ENCODE measurements at regions not wholly inside any gene's neighbourhood (a gene's known extent, or its start where the extent isn't known, plus 50 kb on each side); places are given as distances from the start of the nearest gene placed in this dataset.

- TF ChIP-seq EZH2 (IDR thresholded peaks at IDR 0.05; ENCODE audit: insufficient read depth, poor library complexity, severe bottlenecking) = no peak
- TF ChIP-seq EZH2phosphoT487 (IDR thresholded peaks at IDR 0.05; ENCODE audit: insufficient read depth, low read depth) = no peak
Measured at GRCh38 chr12:24711056-24712008, 237.6 kb downstream of the BCAT1 start.
